HepG2 (cell line): ENCODE measurements at regions not wholly inside any gene's neighbourhood (a gene's known extent, or its start where the extent isn't known, plus 50 kb on each side); places are given as distances from the start of the nearest gene placed in this dataset.

ENCODE experiments used
- CBX2 ChIP-seq, 2 experiments: fragments of 200-600 bp in 1 of 2; sonication (generic); formaldehyde crosslinking in 1 of 2; IDR thresholded peaks; 2 replicates each; pipeline versions ENCODE4 v1.7.0 to v1.8.1; 2018 to 2022; ENCODE audit warnings: low read depth in 2 of 2, low read length in 1 of 2, mild to moderate bottlenecking in 1 of 2, missing genetic modification reagents in 1 of 2
- FOXA1 ChIP-seq, 2 experiments: fragments of 450-650 bp in 1 of 2; sonication (generic) in 1 of 2; formaldehyde crosslinking in 1 of 2; IDR thresholded peaks; 2 replicates each; pipeline versions ENCODE4 v1.4.0 to v1.6.1; 2016 to 2020; ENCODE audit warnings: missing genetic modification reagents in 1 of 2
- HDAC1 ChIP-seq: sonication (generic); formaldehyde crosslinking; IDR thresholded peaks from 2 replicates; pipeline ENCODE4 v1.5.1; 2020; ENCODE audit warnings: mild to moderate bottlenecking, missing genetic modification reagents
- POLR2A ChIP-seq, 2 experiments: IDR thresholded peaks; 2 replicates each; pipeline ENCODE4 v1.6.1; 2011; ENCODE audit warnings: low read depth in 2 of 2, low read length in 2 of 2, mild to moderate bottlenecking in 1 of 2, moderate library complexity in 1 of 2; ENCODE audit not compliant: insufficient read depth in 1 of 2
- POLR2AphosphoS2 ChIP-seq: IDR thresholded peaks from 2 replicates; pipeline ENCODE4 v1.6.1; 2011; ENCODE audit warnings: low read depth, low read length, improper control_type of control experiment
- RXRA ChIP-seq: sonication (generic); formaldehyde crosslinking; IDR thresholded peaks from 2 replicates; pipeline ENCODE4 v1.5.1; 2020; ENCODE audit warnings: missing genetic modification reagents
- SIN3A ChIP-seq: IDR thresholded peaks from 2 replicates; pipeline ENCODE4 v1.6.1; 2011; ENCODE audit warnings: low read depth, mild to moderate bottlenecking, control low read depth, low read length, borderline replicate concordance
- ZMYM4 ChIP-seq: sonication (generic); formaldehyde crosslinking; IDR thresholded peaks from 2 replicates; pipeline ENCODE4 v1.8.1; 2023; ENCODE audit warnings: mild to moderate bottlenecking, missing genetic modification reagents
- ZNF292 ChIP-seq: sonication (generic); formaldehyde crosslinking; IDR thresholded peaks from 2 replicates; pipeline ENCODE4 v1.8.1; 2022; ENCODE audit warnings: mild to moderate bottlenecking, low read depth, missing genetic modification reagents, borderline replicate concordance
- ZNF761 ChIP-seq: sonication (generic); formaldehyde crosslinking; conservative IDR thresholded peaks from 2 replicates; pipeline ENCODE4 v1.4.0; 2020; ENCODE audit warnings: mild to moderate bottlenecking, missing genetic modification reagents
- TF ChIP-seq, protein P1 (sequence below): fragments of 450-650 bp; IDR thresholded peaks from 2 replicates; pipeline ENCODE4 v1.6.1; 2017; ENCODE audit warnings: mild to moderate bottlenecking

GRCh38 chr9:106443520-106443919 lies 419.4 kb upstream of the ZNF462 start:
- TF ChIP-seq CBX2 (IDR thresholded peaks at IDR 0.05; ENCODE audit: low read depth, low read length) = no peak
- no peak for TF ChIP-seq CBX2 (CRISPR knock-in tag; IDR thresholded peaks at IDR 0.05; ENCODE audit: low read depth)
- no peak for TF ChIP-seq SIN3A
- no peak for TF ChIP-seq POLR2AphosphoS2
- no peak for TF ChIP-seq FOXA1 (IDR thresholded peaks at IDR 0.05)
- no peak for TF ChIP-seq FOXA1 (CRISPR knock-in tag; IDR thresholded peaks at IDR 0.05)
- TF ChIP-seq, protein P1, sequence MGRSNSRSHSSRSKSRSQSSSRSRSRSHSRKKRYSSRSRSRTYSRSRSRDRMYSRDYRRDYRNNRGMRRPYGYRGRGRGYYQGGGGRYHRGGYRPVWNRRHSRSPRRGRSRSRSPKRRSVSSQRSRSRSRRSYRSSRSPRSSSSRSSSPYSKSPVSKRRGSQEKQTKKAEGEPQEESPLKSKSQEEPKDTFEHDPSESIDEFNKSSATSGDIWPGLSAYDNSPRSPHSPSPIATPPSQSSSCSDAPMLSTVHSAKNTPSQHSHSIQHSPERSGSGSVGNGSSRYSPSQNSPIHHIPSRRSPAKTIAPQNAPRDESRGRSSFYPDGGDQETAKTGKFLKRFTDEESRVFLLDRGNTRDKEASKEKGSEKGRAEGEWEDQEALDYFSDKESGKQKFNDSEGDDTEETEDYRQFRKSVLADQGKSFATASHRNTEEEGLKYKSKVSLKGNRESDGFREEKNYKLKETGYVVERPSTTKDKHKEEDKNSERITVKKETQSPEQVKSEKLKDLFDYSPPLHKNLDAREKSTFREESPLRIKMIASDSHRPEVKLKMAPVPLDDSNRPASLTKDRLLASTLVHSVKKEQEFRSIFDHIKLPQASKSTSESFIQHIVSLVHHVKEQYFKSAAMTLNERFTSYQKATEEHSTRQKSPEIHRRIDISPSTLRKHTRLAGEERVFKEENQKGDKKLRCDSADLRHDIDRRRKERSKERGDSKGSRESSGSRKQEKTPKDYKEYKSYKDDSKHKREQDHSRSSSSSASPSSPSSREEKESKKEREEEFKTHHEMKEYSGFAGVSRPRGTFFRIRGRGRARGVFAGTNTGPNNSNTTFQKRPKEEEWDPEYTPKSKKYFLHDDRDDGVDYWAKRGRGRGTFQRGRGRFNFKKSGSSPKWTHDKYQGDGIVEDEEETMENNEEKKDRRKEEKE = no peak
- TF ChIP-seq ZMYM4 (CRISPR knock-in tag) = no peak
- no peak for TF ChIP-seq ZNF292 (CRISPR knock-in tag)
- TF ChIP-seq POLR2A (IDR thresholded peaks at IDR 0.05; ENCODE audit: insufficient read depth in 1 of 2, low read depth in 2 of 2, low read length in 2 of 2) = no peak
- no peak for TF ChIP-seq HDAC1 (CRISPR knock-in tag)
- TF ChIP-seq RXRA (CRISPR knock-in tag) = no peak
- no peak for TF ChIP-seq ZNF761 (CRISPR knock-in tag)
